H54 (cell line): ENCODE measurements at regions not wholly inside any gene's neighbourhood (a gene's known extent, or its start where the extent isn't known, plus 50 kb on each side); places are given as distances from the start of the nearest gene placed in this dataset.

Experiments
- DNase-seq: peaks from one replicate; pipeline ENCODE4 v3.0.0; 2011; ENCODE audit warnings: low spot score, mixed read lengths; ENCODE audit not compliant: insufficient read length
- FAIRE-seq: peaks from 3 replicates; lab custom pipeline; 2011; peaks lifted over from hg19 to GRCh38; lab: Jason Lieb, UNC
- POLR2A ChIP-seq: IDR thresholded peaks from 2 replicates; pipeline ENCODE4 v1.6.1; 2011; ENCODE audit warnings: low read depth, mild to moderate bottlenecking, low read length

GRCh38 chr6:108760126-108761050 is 87.8 kb upstream of the ARMC2 start:
- DNase-seq (no peak), FAIRE-seq (no peak)
- TF ChIP-seq POLR2A, result no peak

- no peak for TF ChIP-seq POLR2A
- DNase-seq (no peak), FAIRE-seq (no peak)
Observed at GRCh38 chr6:108762394-108762793, 85.8 kb upstream of the ARMC2 start.

GRCh38 chr6:108763931-108764579 is 84.2 kb upstream of the ARMC2 start:
- no peak for TF ChIP-seq POLR2A
- FAIRE-seq (no peak), DNase-seq (no peak)

GRCh38 chr6:108764580-108764950 is 83.7 kb upstream of the ARMC2 start:
- no peak for TF ChIP-seq POLR2A

GRCh38 chr6:108765495-108765894 is 82.7 kb upstream of the ARMC2 start:
- no peak for FAIRE-seq
- no peak for DNase-seq
- no peak for TF ChIP-seq POLR2A

More at GRCh38 chr6:108764580-108764950, 83.7 kb upstream of the ARMC2 start:
- FAIRE-seq (no peak), DNase-seq (no peak)

- TF ChIP-seq POLR2A, result no peak
- FAIRE-seq (no peak), DNase-seq (no peak)
Observed at GRCh38 chr6:108766419-108766818, 81.8 kb upstream of the ARMC2 start.

- DNase-seq (no peak), FAIRE-seq (no peak)
- TF ChIP-seq POLR2A, result no peak
Observed at GRCh38 chr6:108766886-108767285, 81.3 kb upstream of the ARMC2 start.

- no peak for DNase-seq
- no peak for FAIRE-seq
Observed at GRCh38 chr6:108767418-108768165, 80.6 kb upstream of the ARMC2 start.

GRCh38 chr6:108768166-108768555 is 80.1 kb upstream of the ARMC2 start:
- TF ChIP-seq POLR2A, result no peak
- no peak for DNase-seq

More at GRCh38 chr6:108767418-108768165, 80.6 kb upstream of the ARMC2 start:
- TF ChIP-seq POLR2A, result no peak

GRCh38 chr6:108768792-108769524 is 79.3 kb upstream of the ARMC2 start:
- DNase-seq, result no peak
- no peak for FAIRE-seq
- TF ChIP-seq POLR2A, result no peak

More at GRCh38 chr6:108768166-108768555, 80.1 kb upstream of the ARMC2 start:
- no peak for FAIRE-seq

GRCh38 chr6:108771421-108771820 is 76.8 kb upstream of the ARMC2 start:
- FAIRE-seq (no peak), DNase-seq (no peak)
- TF ChIP-seq POLR2A, result no peak

GRCh38 chr6:108774555-108774954 is 73.7 kb upstream of the ARMC2 start:
- no peak for TF ChIP-seq POLR2A
- DNase-seq (no peak), FAIRE-seq (no peak)

GRCh38 chr6:108777536-108777935 is 70.7 kb upstream of the ARMC2 start:
- FAIRE-seq (no peak), DNase-seq (no peak)
- TF ChIP-seq POLR2A, result no peak
